Epidermal melanocyte (primary cell): ENCODE measurements at regions not wholly inside any gene's neighbourhood (a gene's known extent, or its start where the extent isn't known, plus 50 kb on each side); places are given as distances from the start of the nearest gene placed in this dataset.

Experiments
- DNase-seq: peaks from one replicate; pipeline ENCODE4 v3.0.0; 2011; ENCODE audit warnings: low spot score; ENCODE audit not compliant: insufficient read length

- DNase-seq: no peak
Measured at GRCh38 chr10:78695846-78696245, 372.9 kb upstream of the ZMIZ1 start.

DNA sequence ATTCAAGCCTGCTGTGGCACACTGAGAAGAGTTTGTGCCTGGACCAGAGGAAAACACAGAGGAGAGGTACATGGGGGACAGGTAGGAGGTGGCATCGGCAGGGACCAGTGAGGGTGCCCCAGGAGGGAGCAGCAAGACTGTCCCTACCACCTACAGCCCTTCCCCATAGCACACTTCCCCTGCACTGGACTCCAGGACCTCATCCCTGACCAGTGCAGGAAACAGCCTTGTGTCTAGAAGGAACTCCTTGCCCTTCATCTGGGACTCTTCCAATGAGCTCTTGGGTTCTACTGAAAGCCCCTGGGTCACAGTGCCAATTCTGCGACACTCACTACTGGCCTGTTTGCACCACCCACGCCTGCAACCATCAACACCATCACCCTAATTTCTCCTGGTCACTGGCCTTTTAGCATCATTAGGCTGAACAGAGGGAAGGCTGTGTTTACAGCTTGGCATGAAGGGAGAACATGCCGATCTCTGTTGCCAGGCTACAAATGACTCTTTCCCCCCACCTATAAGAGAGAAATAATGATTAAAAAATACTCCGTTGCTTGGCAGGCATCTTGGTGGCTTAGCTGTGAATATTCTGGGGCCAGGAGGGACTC lies 371.9 kb upstream of the ZMIZ1 start:
- no peak for DNase-seq

- no peak for DNase-seq
Measured at GRCh38 chr10:78699971-78700370, 368.8 kb upstream of the ZMIZ1 start.

GRCh38 chr10:78700413-78700812 lies 368.4 kb upstream of the ZMIZ1 start:
- no peak for DNase-seq

DNA sequence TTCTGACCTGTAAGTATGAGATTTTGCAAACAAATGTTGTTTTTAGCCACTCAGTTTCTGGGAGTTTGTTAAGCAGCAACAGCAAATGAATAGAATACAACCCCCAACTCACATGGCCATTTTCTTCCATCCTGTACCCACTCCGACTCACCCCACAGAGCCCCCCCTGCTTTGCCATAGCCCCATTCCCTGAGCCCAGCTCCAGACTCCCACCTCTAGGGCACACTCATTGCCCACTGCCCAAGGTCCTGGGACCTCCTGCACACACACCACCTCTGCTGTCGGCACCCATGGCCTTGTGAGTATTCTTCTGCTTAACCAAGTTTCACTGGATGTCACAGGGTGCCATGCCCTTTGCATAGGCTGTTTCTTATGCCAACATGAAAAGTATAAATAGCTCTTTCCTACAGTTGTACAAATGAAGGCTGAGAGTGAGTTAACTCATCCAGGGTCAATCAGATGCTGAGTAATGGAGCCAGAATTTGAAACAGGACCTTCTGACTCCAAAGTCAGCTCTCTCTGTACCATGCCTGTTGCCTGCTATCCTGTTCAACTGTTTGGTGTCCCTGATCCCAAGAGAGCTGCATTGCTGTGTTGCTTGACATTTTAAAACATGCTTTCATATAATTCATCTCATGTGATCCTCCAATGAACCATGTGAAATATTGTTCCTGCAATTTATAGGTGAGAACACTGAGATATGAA lies 367.8 kb upstream of the ZMIZ1 start:
- DNase-seq: no peak

- no peak for DNase-seq
Measured at GRCh38 chr10:78702186-78702585, 366.6 kb upstream of the ZMIZ1 start.

DNA sequence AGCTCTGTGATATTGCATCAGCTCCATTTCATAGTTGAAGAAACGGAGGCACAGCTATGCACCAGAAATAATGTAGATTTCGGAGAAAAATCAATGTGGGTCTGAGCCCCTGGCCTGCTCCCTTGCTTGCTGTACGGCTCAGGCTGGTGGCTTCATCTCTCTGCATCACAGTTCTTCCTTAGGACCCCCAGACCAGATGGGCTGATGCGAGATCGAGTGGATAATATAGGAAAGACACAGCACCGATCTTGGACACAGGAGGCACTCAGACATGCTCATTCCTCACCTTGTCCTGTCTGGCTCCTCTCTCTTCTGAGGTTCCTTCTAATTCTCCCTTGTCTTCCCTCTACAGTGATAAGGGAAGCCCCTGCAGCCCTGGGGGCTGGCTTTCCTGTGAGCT lies 365.9 kb upstream of the ZMIZ1 start:
- no peak for DNase-seq

DNA sequence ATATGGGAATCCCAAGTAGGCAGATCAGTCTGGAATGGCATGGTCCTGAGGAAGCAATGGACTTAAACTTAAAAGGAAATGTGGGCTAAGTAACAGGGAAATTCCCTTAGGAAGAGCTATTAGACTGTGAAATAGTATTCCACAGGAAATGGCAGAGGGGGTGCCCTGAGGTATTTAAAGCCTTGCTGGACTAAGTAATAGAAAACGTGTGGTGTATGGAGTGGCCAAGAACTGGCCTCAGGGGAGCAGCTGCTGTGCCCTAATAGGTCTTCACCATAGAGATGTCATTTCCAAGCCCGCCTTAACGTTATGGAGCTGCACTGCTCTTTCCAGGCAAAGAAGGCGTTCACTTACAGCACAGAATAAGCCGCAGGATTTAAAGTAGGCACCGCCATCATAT lies 365.2 kb upstream of the ZMIZ1 start:
- no peak for DNase-seq

GRCh38 chr10:78706256-78706655 lies 362.5 kb upstream of the ZMIZ1 start:
- DNase-seq: no peak

DNA sequence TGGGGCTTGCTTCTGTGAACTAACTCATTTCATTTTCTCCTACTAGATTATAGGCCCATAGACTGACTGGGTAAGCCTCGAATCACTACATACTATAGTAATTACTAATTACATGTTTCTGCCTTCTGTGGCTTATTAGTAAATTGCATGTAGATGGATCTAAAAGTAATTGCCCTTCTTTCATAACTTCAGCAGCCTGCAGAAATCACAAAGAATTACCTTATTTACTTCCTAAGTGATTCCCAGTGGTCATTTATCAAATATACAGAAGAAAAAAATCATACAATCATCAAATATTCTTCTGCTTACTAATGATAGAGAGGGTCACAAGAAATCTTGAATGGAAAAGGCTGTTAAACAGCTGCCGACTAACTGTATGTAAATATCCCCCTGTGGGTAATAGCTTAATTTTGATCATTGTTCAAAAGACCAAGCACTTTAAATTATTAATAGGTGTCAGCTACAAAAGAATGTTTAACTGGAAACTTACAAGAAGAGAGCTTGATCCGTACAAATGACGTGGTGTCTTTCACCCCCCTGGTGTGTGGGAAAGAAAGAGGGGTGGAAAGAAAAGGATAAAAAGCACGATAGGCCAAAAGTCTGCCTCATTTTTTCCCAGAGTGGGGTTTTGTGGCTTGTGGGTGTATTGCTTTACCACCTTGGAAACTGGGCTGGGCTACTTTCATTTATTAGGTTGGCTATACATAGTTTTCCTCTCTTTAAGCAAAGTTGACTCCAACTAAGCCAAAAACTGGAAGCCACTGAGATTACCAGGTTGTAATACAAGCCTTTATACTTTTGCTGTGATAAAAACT lies 361.8 kb upstream of the ZMIZ1 start:
- DNase-seq: no peak

- no peak for DNase-seq
Measured at GRCh38 chr10:78707745-78708144, 361.0 kb upstream of the ZMIZ1 start.

DNA sequence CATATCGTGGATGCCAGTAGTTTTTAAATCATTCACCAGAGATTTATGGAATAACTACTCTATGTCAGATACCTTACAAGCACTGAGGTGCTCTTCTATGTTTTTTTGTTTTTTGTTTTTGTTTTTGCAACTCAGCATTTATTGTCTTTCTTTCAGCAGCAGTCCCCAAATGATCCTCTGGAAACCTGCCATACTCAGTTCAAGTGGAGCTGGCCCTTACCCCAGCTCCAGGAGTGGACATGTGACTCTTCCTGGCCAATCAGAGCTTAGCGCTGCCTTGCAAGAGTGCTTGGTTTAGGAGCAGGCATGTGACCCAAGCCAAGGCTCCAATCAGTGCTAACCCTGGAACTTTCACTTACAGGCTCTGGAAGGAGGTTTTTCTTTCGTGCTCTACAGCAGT lies 356.6 kb upstream of the ZMIZ1 start:
- DNase-seq: no peak

GRCh38 chr10:78713659-78714058 lies 355.1 kb upstream of the ZMIZ1 start:
- DNase-seq: no peak

DNA sequence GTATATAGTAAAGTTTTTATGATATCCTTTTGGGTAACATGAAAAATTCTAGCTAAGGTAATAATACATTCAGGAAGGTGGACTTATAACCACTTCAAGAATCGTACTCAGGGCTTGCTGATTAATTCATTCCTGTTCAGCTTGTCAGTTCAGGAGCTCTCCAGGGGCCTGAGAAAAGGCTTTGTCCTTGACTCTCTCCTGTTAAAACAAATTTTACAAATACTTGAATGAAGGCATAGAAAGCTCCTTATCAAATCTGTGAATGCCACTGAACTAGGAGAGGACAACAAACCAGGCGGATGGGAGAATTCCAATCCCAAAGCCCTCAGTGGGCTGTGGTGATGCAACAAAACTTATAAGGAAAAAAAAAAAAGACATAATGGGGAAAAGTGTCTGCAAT lies 354.5 kb upstream of the ZMIZ1 start:
- no peak for DNase-seq

DNA sequence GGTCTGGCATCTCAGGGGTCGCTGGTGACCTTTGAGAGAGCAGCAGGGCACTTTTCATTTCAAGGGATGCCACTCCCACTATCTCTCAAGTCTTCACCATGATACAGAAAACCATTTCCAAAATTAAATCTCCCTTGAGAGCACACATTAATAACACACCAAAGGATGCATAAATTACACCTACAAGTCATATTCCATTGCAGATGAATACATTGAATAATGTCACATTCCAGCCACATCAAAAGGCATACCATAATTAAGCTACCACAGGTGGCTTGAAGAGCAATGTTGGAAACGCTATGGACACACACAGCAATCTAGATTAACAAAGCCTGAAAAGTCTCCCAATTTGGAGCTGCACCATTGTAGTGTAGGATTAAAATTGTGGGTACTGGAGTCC lies 353.3 kb upstream of the ZMIZ1 start:
- no peak for DNase-seq

DNA sequence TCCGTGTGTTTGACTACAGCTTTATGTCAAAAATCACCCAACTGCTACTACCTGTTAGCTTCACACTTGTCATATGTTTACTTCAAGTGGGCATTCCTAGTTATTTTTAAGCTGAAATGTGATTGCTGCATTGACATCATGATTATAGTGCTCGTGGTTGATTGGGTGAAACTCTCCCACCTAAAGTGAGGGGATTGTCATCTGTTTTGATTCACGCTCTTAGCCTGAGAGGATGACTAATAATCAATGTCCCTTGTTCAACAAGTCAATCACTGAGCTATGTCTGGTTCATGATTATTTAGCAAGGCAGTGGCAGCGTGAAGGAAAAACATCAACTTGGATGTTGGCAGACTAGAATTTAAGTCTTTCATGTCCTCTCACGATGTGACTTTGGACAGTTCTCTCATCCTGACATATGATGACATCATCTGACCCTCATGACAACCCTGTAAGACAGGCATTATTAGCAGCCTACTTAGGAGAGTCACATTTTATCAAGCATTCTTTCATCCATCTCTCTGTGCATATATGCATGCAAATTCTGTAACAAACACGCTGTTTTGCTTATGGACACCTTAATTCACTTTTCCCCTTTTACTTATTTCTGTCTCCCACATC lies 352.6 kb upstream of the ZMIZ1 start:
- no peak for DNase-seq

- DNase-seq: peak; percentile 40
Measured at GRCh38 chr10:78717200-78717599, 351.6 kb upstream of the ZMIZ1 start.

DNA sequence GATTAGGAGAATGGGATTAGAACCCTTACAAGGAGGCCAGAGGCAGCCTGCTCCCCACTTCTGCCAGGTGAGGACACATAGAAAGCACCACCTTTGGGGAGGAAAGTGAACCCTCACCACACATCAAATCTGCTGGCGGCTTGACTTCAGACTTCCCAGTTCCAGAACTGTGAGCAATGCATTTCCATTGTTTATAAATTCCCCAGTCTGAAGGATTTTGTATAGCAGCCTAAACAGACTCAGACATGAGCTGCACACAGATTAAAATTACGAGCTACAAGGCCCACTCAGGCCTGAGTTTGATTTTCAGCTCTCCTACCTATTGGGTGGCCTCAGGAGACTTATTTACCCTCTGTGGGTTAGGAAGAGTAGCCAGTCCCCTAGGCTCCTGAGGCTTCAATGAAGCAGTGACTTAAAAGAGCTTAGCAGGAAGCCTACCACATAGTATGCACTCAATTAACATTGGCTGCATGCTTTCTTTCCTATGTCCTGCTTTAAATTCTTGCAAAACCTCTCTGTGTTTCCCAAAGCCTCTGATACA lies 350.7 kb upstream of the ZMIZ1 start:
- DNase-seq: no peak

- DNase-seq: no peak
Measured at GRCh38 chr10:78719276-78719675, 349.5 kb upstream of the ZMIZ1 start.

- no peak for DNase-seq
Measured at GRCh38 chr10:78720091-78720490, 348.7 kb upstream of the ZMIZ1 start.

GRCh38 chr10:78721231-78721630 lies 347.5 kb upstream of the ZMIZ1 start:
- DNase-seq: no peak

DNA sequence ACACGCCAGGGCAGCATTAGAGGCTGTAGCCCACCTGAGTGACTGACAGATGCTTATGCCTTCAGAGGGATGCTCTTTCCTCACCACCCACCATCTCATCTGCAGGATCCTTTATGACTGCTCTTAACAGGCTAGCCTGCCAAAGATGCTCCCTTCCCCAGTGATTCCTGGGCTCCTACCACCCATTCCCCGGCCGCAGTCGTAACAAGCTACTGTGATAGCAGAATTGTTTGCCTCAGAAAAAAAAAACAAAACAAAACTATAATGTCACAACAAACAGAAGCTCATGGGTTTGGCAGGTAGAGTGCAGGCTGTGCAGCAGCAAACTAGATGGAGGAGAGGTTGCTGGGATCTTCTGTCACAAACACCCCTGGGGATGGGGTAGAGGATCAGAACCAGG lies 343.9 kb upstream of the ZMIZ1 start:
- no peak for DNase-seq
